ENCODE measurements at regions not wholly inside any gene's neighbourhood (a gene's known extent, or its start where the extent isn't known, plus 50 kb on each side); places are given as distances from the start of the nearest gene placed in this dataset.
A peak's percentile ranks its signal among the peaks of the same experiment; 100 is the strongest.

DNA sequence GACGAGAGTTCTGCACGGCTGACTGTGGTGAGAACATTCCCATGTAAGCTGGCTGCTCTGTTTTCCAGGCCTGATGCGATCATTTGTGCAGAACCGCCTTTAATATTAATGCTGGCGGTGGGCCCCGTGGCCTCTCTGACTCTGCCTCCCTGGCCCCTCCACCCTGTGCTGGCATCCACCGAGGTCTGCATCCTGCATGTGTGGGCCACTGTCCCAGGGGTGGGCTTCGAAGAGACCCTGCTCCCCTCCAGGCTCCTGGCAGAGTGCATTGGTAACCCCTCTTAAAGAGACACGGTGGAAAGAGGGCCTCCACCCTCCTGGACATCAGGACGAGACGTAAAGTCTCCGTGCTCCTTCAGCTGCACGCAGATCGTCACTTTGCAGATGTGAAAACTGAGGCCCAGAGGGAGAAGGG is 67.3 kb upstream of the FAM20C start:
- no peaks in the 10 kb centered on the region for H3K9me3 ChIP-seq
- DNase-seq (ENCODE audit: low spot score in 2 of 2), result no peak
- H3K4me1 ChIP-seq, result no peaks in the 10 kb centered on the region
- no peak for TF ChIP-seq CTCF (IDR thresholded peaks at IDR 0.05)
- no peak for TF ChIP-seq POLR2AphosphoS5 (IDR thresholded peaks at IDR 0.05)
- TF ChIP-seq POLR2A (IDR thresholded peaks at IDR 0.05), result no peak
- H3K27me3 ChIP-seq, result no peaks in the 10 kb centered on the region
- no peak overlapping the region for H3K4me3 ChIP-seq
- intact Hi-C loops (cut with DNase I; ENCODE audit: low total_unique reads), result no loop called here
- no peaks in the 10 kb centered on the region for H3K36me3 ChIP-seq
- H3K27ac ChIP-seq, result no peak overlapping the region

DNA sequence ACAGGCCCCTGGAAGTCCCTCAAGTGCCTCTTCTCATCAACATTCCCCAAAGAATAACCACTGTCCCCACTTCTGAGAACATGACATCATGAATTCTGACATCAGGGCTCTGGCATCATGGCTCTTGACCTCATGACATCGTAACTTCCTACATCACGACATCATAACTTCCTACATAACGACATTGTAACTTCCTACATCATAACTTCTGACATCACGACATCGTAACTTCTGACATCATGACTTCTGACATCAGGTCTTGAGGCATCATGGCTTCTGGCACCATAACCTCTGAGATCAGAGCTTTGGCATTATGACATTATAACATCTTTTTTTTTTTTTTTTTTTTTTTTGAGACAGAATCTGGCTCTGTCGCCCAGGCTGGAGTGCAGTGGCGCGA is 66.7 kb upstream of the FAM20C start:
- H3K27me3 ChIP-seq, result no peaks in the 10 kb centered on the region
- intact Hi-C loops (cut with DNase I; ENCODE audit: low total_unique reads), result no loop called here
- TF ChIP-seq POLR2AphosphoS5 (IDR thresholded peaks at IDR 0.05), result no peak
- no peak for TF ChIP-seq CTCF (IDR thresholded peaks at IDR 0.05)
- H3K27ac ChIP-seq, result no peak overlapping the region
- H3K36me3 ChIP-seq, result no peaks in the 10 kb centered on the region
- no peak for DNase-seq (ENCODE audit: low spot score in 2 of 2)
- H3K4me3 ChIP-seq, result no peak overlapping the region
- H3K4me1 ChIP-seq, result no peaks in the 10 kb centered on the region
- no peaks in the 10 kb centered on the region for H3K9me3 ChIP-seq

GRCh38 chr7:126368-126767 is 66.0 kb upstream of the FAM20C start:
- H3K4me1 ChIP-seq, result peaks cover 0 to 5% of the 10 kb centered on the region in 2 donors
- H3K27ac ChIP-seq, result no peak overlapping the region
- TF ChIP-seq POLR2A (IDR thresholded peaks at IDR 0.05) (no peak), CTCF (IDR thresholded peaks at IDR 0.05) (no peak), POLR2AphosphoS5 (IDR thresholded peaks at IDR 0.05) (no peak)
- no peak for DNase-seq (ENCODE audit: low spot score in 2 of 2)
- no peaks in the 10 kb centered on the region for H3K36me3 ChIP-seq
- no peaks in the 10 kb centered on the region for H3K27me3 ChIP-seq
- H3K9me3 ChIP-seq, result no peaks in the 10 kb centered on the region
- intact Hi-C loops (cut with DNase I; ENCODE audit: low total_unique reads), result no loop called here
- H3K4me3 ChIP-seq, result no peak overlapping the region

- TF ChIP-seq POLR2AphosphoS5 (IDR thresholded peaks at IDR 0.05) (no peak), CTCF (IDR thresholded peaks at IDR 0.05) (no peak), POLR2A (IDR thresholded peaks at IDR 0.05) (no peak)
- Histone ChIP-seq H3K27ac (no peak overlapping the region), H3K4me1 (peaks cover 0 to 5% of the 10 kb centered on the region in 2 donors), H3K27me3 (no peaks in the 10 kb centered on the region), H3K36me3 (no peaks in the 10 kb centered on the region), H3K9me3 (no peaks in the 10 kb centered on the region), H3K4me3 (no peak overlapping the region)
- DNase-seq (ENCODE audit: low spot score in 2 of 2), result no peak
- intact Hi-C loops (cut with DNase I; ENCODE audit: low total_unique reads), result no loop called here
Measured at GRCh38 chr7:127064-127598, 65.2 kb upstream of the FAM20C start.

GRCh38 chr7:128171-129080 is 63.9 kb upstream of the FAM20C start:
- H3K4me3 ChIP-seq, result no peak overlapping the region
- TF ChIP-seq CTCF (IDR thresholded peaks at IDR 0.05) (no peak), POLR2A (IDR thresholded peaks at IDR 0.05) (no peak), POLR2AphosphoS5 (IDR thresholded peaks at IDR 0.05) (no peak)
- H3K4me1 ChIP-seq, result peaks cover 0 to 5% of the 10 kb centered on the region in 2 donors
- H3K27ac ChIP-seq, result peak overlapping the region in 1 of 2 donors; percentile 85
- H3K9me3 ChIP-seq, result no peaks in the 10 kb centered on the region
- no peak for DNase-seq (ENCODE audit: low spot score in 2 of 2)
- H3K27me3 ChIP-seq, result no peaks in the 10 kb centered on the region
- H3K36me3 ChIP-seq, result no peaks in the 10 kb centered on the region
- intact Hi-C loops (cut with DNase I; ENCODE audit: low total_unique reads), result no loop called here
